ENCODE measurements at regions not wholly inside any gene's neighbourhood (a gene's known extent, or its start where the extent isn't known, plus 50 kb on each side); places are given as distances from the start of the nearest gene placed in this dataset.

GRCh38 chr5:167712986-167713585 lies 578.4 kb upstream of the WWC1 start:
- TF ChIP-seq, protein P1, sequence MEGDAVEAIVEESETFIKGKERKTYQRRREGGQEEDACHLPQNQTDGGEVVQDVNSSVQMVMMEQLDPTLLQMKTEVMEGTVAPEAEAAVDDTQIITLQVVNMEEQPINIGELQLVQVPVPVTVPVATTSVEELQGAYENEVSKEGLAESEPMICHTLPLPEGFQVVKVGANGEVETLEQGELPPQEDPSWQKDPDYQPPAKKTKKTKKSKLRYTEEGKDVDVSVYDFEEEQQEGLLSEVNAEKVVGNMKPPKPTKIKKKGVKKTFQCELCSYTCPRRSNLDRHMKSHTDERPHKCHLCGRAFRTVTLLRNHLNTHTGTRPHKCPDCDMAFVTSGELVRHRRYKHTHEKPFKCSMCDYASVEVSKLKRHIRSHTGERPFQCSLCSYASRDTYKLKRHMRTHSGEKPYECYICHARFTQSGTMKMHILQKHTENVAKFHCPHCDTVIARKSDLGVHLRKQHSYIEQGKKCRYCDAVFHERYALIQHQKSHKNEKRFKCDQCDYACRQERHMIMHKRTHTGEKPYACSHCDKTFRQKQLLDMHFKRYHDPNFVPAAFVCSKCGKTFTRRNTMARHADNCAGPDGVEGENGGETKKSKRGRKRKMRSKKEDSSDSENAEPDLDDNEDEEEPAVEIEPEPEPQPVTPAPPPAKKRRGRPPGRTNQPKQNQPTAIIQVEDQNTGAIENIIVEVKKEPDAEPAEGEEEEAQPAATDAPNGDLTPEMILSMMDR (IDR thresholded peaks at IDR 0.05; ENCODE audit: low read length), result no peak
- TF ChIP-seq EZH2 (IDR thresholded peaks at IDR 0.05; ENCODE audit: borderline replicate concordance, low read length), result no peak
